B cell (primary cell): ENCODE measurements at regions not wholly inside any gene's neighbourhood (a gene's known extent, or its start where the extent isn't known, plus 50 kb on each side); places are given as distances from the start of the nearest gene placed in this dataset.

Experiments used
- EZH2 ChIP-seq: IDR thresholded peaks from 2 replicates; pipeline ENCODE4 v1.6.1; 2012; ENCODE audit warnings: borderline replicate concordance, low read depth, mild to moderate bottlenecking, moderate library complexity, low read length; ENCODE audit not compliant: insufficient read depth, poor library complexity, severe bottlenecking
- TF ChIP-seq, protein P1 (sequence below): fragments of 200-600 bp; IDR thresholded peaks from one replicate; pipeline ENCODE4 v1.8.0; 2022; ENCODE audit warnings: antibody characterized with exemption, mild to moderate bottlenecking

DNA sequence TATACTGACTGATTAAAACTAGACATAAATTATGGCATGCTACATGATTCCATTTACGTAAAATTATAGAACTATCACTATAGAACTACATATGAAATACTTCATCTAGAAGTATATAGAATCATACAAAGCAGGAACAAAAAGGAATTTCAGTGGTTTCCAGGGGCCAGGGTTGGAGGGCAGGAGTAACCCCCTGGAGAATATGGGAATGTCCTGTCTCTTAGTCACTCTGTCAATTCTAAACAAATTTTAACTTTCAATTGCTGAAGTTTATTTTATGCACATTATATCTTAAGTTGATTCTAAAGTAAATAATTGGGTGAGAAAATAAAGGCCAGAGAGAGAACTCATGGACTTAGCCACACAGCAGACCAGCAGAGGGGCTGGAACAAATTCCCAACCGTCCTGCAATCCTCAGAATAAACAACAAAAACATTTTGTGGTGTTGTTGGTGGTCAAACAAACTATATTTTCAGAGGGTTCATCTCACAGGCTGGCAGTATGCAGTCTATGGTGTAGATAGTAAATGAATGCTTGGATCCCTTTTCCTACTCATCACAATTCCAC is 476.9 kb upstream of the SLIT2 start:
- TF ChIP-seq, protein P1, sequence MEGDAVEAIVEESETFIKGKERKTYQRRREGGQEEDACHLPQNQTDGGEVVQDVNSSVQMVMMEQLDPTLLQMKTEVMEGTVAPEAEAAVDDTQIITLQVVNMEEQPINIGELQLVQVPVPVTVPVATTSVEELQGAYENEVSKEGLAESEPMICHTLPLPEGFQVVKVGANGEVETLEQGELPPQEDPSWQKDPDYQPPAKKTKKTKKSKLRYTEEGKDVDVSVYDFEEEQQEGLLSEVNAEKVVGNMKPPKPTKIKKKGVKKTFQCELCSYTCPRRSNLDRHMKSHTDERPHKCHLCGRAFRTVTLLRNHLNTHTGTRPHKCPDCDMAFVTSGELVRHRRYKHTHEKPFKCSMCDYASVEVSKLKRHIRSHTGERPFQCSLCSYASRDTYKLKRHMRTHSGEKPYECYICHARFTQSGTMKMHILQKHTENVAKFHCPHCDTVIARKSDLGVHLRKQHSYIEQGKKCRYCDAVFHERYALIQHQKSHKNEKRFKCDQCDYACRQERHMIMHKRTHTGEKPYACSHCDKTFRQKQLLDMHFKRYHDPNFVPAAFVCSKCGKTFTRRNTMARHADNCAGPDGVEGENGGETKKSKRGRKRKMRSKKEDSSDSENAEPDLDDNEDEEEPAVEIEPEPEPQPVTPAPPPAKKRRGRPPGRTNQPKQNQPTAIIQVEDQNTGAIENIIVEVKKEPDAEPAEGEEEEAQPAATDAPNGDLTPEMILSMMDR: no peak
- no peak for TF ChIP-seq EZH2
